Stomach smooth muscle (tissue), 2 donors: ENCODE measurements at regions not wholly inside any gene's neighbourhood (a gene's known extent, or its start where the extent isn't known, plus 50 kb on each side); places are given as distances from the start of the nearest gene placed in this dataset.

Source experiments
- H3K27ac ChIP-seq: one replicate; pipeline ENCODE4 v1.7.0; 2013; ENCODE audit warnings: mild to moderate bottlenecking, low read length, inconsistent platforms
- H3K27me3 ChIP-seq, 2 donors: one replicate each; pipeline ENCODE4 v1.7.0; 2013; ENCODE audit warnings: low read length in 2 of 2; ENCODE audit not compliant: insufficient read depth in 2 of 2, control insufficient read depth in 1 of 2
- H3K36me3 ChIP-seq, 2 donors: one replicate each; pipeline ENCODE4 v1.7.0; 2013; ENCODE audit warnings: low read length in 2 of 2; ENCODE audit not compliant: control insufficient read depth in 2 of 2, insufficient read depth in 2 of 2
- H3K4me1 ChIP-seq: one replicate; pipeline ENCODE4 v1.7.0; 2013; ENCODE audit warnings: low read length; ENCODE audit not compliant: control insufficient read depth, insufficient read depth
- H3K4me3 ChIP-seq, 2 donors: one replicate each; pipeline ENCODE4 v1.7.0; 2013; ENCODE audit warnings: low read length in 2 of 2
- H3K9ac ChIP-seq, 2 donors: one replicate each; pipeline ENCODE4 v1.7.0; 2013; ENCODE audit warnings: low read length in 2 of 2, mild to moderate bottlenecking in 1 of 2
- H3K9me3 ChIP-seq, 2 donors: one replicate each; pipeline ENCODE4 v1.7.0; 2013; ENCODE audit warnings: low read length in 2 of 2; ENCODE audit not compliant: control insufficient read depth in 2 of 2
- donor health status: healthy.
- donor health status: Pancreatic carcinoma.

- H3K9me3 ChIP-seq = no peaks in the 10 kb centered on the region
- H3K4me1 ChIP-seq = no peaks in the 10 kb centered on the region
- no peaks in the 10 kb centered on the region for H3K27me3 ChIP-seq
- no peak overlapping the region for H3K9ac ChIP-seq
- no peak overlapping the region for H3K27ac ChIP-seq
- H3K4me3 ChIP-seq = no peak overlapping the region
- H3K36me3 ChIP-seq = no peaks in the 10 kb centered on the region
Measured at GRCh38 chr4:64497491-64497890, 88.2 kb upstream of the TECRL start.

DNA sequence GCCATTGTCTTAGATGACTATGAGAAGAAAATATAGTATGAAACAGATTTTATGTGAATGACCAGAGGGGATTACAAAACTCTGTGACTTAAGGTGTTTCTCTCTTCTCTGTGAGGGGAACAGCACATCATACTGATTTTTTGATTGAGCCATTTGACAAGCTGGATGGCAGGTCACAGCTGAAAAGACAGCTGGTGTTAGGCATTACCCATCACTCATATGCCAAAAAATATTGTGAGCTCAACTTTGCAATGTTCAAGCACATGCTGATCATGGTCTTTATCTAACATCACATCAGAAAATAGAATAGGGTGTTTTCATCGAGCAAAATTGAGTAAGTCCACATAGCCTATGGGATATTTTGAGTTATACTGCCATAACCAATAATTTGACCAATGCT is 86.7 kb upstream of the TECRL start:
- H3K9me3 ChIP-seq = no peaks in the 10 kb centered on the region
- no peaks in the 10 kb centered on the region for H3K4me1 ChIP-seq
- no peak overlapping the region for H3K4me3 ChIP-seq
- H3K9ac ChIP-seq = no peak overlapping the region
- H3K27ac ChIP-seq = no peak overlapping the region
- H3K27me3 ChIP-seq = no peaks in the 10 kb centered on the region
- no peaks in the 10 kb centered on the region for H3K36me3 ChIP-seq

DNA sequence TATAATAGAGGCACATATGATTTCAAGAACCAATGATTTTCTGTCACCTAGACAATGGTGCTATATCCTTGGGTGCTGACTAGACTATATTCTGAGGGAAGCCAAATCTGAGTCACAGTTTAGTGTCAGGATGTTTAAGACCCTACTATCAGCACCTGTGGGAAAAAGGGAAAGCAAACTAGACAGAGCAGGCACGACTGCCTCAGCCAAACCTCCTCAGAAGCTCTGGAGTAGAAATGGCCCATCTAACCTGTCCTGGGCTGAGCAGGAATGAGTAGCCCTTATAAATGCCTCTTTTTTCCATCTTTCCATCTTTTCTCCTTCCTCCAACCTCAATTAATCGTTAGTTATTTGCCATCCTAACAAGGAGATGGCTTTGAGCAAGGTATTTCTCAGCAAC is 80.4 kb upstream of the TECRL start:
- Histone ChIP-seq H3K4me3 (no peak overlapping the region), H3K27ac (no peak overlapping the region), H3K36me3 (no peaks in the 10 kb centered on the region)

DNA sequence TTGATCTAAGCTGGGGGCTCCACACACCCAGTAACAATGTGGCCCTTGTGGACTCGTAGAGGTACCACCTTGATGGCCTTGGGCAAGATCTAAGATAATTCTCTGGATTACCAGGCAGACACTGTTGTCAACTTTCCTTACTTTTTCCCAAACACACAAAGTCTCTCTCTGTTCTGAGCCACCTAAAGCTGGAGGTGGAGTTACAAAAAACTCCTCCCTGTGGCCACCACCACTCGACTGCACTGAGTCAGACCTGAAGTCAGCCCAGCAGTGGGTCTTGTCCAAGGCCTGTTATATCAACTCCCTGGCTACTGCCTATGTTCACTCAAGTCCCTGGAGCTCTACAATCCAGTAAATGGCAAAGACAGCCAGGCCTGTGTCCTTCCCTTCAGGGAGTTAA is 70.1 kb upstream of the TECRL start:
- no peaks in the 10 kb centered on the region for H3K27me3 ChIP-seq
- no peak overlapping the region for H3K27ac ChIP-seq
- H3K9ac ChIP-seq = no peak overlapping the region
- no peaks in the 10 kb centered on the region for H3K9me3 ChIP-seq
- no peaks in the 10 kb centered on the region for H3K4me1 ChIP-seq
- no peaks in the 10 kb centered on the region for H3K36me3 ChIP-seq
- no peak overlapping the region for H3K4me3 ChIP-seq

More for the DNA sequence above, 80.4 kb upstream of the TECRL start:
- Histone ChIP-seq H3K9ac (no peak overlapping the region), H3K9me3 (no peaks in the 10 kb centered on the region), H3K27me3 (no peaks in the 10 kb centered on the region), H3K4me1 (no peaks in the 10 kb centered on the region)

- H3K27ac ChIP-seq = no peak overlapping the region
- H3K27me3 ChIP-seq = no peaks in the 10 kb centered on the region
- H3K36me3 ChIP-seq = no peaks in the 10 kb centered on the region
- no peak overlapping the region for H3K9ac ChIP-seq
- H3K9me3 ChIP-seq = no peaks in the 10 kb centered on the region
- H3K4me3 ChIP-seq = no peak overlapping the region
- no peaks in the 10 kb centered on the region for H3K4me1 ChIP-seq
Measured at GRCh38 chr4:64477127-64477526, 67.9 kb upstream of the TECRL start.

DNA sequence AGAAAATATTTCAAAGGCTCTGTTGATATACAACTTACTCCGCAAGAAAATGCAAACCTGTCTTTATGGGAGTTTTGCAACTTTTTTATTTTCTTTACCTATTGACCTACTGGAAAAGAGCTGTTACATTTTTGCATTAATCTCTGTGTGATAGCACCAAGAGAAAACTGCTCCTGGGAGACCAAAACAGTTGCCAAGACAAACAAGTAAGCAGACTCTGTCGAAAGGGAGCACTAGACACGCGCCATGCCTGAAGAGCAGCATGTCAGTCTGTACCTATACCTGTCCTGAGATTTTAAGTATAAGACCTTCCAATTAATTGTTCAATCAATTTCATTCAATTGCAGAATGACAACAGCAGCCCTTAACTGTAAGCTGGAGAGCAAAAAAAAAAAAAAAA is 56.0 kb upstream of the TECRL start:
- H3K27me3 ChIP-seq = no peaks in the 10 kb centered on the region
- no peaks in the 10 kb centered on the region for H3K36me3 ChIP-seq
- no peaks in the 10 kb centered on the region for H3K4me1 ChIP-seq
- H3K27ac ChIP-seq = no peak overlapping the region
- H3K4me3 ChIP-seq = no peak overlapping the region
- H3K9ac ChIP-seq = no peak overlapping the region
- no peaks in the 10 kb centered on the region for H3K9me3 ChIP-seq

DNA sequence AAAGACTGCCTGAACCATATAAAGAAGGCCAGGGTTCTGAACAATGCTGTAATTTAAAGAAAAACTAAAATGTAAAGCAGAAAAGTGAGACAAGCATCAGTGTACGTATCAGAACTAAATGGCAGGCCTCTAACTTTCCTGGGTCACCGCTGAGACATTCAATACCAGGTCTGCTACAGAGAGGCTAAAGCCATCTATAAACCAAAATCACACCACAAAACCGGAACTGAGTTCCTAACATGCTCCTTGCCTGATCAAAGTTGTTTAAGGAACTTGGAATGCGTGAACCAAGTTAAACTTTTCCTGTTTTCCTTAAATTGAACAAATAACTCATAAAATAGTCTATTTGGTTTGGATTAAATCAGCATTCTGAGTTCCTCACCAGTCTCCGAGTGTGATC is 55.3 kb upstream of the TECRL start:
- Histone ChIP-seq H3K27me3 (no peaks in the 10 kb centered on the region), H3K4me3 (no peak overlapping the region), H3K9ac (no peak overlapping the region), H3K4me1 (no peaks in the 10 kb centered on the region), H3K27ac (no peak overlapping the region), H3K9me3 (no peaks in the 10 kb centered on the region), H3K36me3 (no peaks in the 10 kb centered on the region)
